Small intestine (tissue), 7 donors: ENCODE measurements at regions not wholly inside any gene's neighbourhood (a gene's known extent, or its start where the extent isn't known, plus 50 kb on each side); places are given as distances from the start of the nearest gene placed in this dataset.

Source experiments
- DNase-seq, 2 donors: peaks; one replicate each; pipeline versions ENCODE4 v3.0.0 to v3.0.0-alpha.2; 2013
- FAIRE-seq: peaks from 2 replicates; lab custom pipeline; 2012; peaks lifted over from hg19 to GRCh38; lab: Jason Lieb, UNC
- H3K27ac ChIP-seq, 3 donors: one replicate each; pipeline ENCODE4 v1.5.1; 2013; ENCODE audit warnings: low read length in 2 of 3, mild to moderate bottlenecking in 2 of 3, control low read depth in 1 of 3, inconsistent platforms in 1 of 3, low read depth in 1 of 3, moderate library complexity in 1 of 3
- H3K27me3 ChIP-seq, 3 donors: one replicate each; pipeline ENCODE4 v1.6.1; 2013; ENCODE audit warnings: low read length in 3 of 3, inconsistent platforms in 1 of 3; ENCODE audit not compliant: control insufficient read depth in 3 of 3, insufficient read depth in 3 of 3
- H3K36me3 ChIP-seq, 3 donors: one replicate each; pipeline ENCODE4 v1.6.1; 2013; ENCODE audit warnings: low read length in 3 of 3, inconsistent platforms in 1 of 3, low read depth in 1 of 3, mild to moderate bottlenecking in 1 of 3, moderate library complexity in 1 of 3; ENCODE audit not compliant: control insufficient read depth in 3 of 3, insufficient read depth in 2 of 3
- H3K4me1 ChIP-seq, 3 donors: one replicate each; pipeline ENCODE4 v1.6.1; 2013; ENCODE audit warnings: low read length in 2 of 3, inconsistent platforms in 1 of 3, low read depth in 1 of 3, mild to moderate bottlenecking in 1 of 3, moderate library complexity in 1 of 3; ENCODE audit not compliant: control insufficient read depth in 3 of 3, insufficient read depth in 2 of 3
- H3K4me3 ChIP-seq, 3 donors: one replicate each; pipeline ENCODE4 v1.5.1; 2013; ENCODE audit warnings: low read length in 3 of 3, control low read depth in 1 of 3, inconsistent platforms in 1 of 3, low read depth in 1 of 3, mild to moderate bottlenecking in 1 of 3, moderate library complexity in 1 of 3
- H3K9me3 ChIP-seq, 2 donors: one replicate each; pipeline ENCODE4 v1.6.1; 2013; ENCODE audit warnings: low read depth in 1 of 2, low read length in 1 of 2; ENCODE audit not compliant: control insufficient read depth in 2 of 2, insufficient read depth in 1 of 2
- WGBS, 3 donors: extraction: QIAGEN DNeasy Blood & Tissue Kit; methylation state at CpG; one replicate each; pipeline ENCODE4 v1.1.7; 2013; 5-methylcytosine and 5-hydroxymethylcytosine counted together
- donor health status: healthy with polysubstance abuse.
- donor health status: control.
- donor health status: control.
- donor health status: Bipolar disorder and iron deficiency.
- donor health status: healthy.

DNA sequence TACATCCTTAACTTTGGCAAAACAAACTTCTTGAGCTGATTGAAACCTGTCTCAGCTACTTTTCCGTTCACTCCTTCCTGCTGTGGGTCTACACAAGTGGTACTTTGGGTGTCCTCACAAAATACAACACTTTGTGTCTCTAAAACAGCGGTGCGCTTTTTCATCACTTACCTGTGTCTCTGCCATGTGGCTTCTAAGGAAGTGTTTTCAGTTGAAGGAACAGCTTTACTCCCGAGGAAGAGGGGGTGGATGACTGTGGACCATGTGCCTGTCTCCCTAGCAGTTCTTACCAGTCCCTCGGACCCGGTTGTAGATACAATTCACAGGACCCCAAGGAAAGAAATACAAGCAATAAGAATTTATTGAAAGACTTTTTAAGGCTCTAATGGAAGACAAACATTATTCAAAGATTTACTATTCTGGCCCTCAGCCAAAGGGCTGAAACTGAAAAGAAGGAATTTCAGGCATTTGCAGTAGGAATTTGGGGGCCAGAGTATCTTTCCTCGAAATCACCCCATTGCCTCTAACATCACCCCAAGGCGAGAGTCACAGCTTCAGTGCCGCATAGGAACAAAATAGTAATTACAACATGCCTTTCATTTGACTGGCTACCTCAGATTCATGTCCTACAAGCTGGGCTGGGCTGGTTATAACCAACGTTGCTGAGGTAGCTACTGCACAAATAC lies 246.3 kb downstream of the ACTR3B start:
- Histone ChIP-seq H3K4me3 (no peak overlapping the region), H3K36me3 (no peaks in the 10 kb centered on the region), H3K4me1 (no peaks in the 10 kb centered on the region), H3K27me3 (no peaks in the 10 kb centered on the region), H3K27ac (no peak overlapping the region), H3K9me3 (peaks cover 0 to 2% of the 10 kb centered on the region in 2 donors)
- FAIRE-seq: no peak
- WGBS, 3 donors: 59 to 68% (median 65%) methylated on average over 10 of the region's 10 CpGs
- DNase-seq: no peak

DNA sequence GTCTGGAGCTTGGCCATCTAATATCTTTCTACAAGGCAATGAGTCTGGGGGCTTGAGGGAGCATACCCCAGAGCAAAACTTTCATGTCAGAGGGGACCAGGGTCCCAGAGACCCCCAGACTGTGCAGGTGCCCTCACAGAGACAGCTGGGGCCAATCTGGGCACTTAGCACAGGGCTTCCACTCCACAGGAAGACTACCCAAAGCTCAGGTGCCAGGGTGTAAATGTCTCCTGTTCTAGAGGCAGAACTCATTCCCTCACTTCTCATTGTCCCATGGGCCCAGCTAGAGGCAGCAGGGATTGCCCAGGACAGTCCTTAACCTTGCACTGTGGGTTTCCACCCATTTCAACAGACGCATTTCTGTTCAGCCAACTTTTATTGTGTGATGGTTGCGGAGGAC lies 246.9 kb downstream of the ACTR3B start:
- no peak overlapping the region for H3K27ac ChIP-seq
- no peaks in the 10 kb centered on the region for H3K4me1 ChIP-seq
- no peaks in the 10 kb centered on the region for H3K9me3 ChIP-seq
- no peaks in the 10 kb centered on the region for H3K27me3 ChIP-seq
- DNase-seq (no peak), FAIRE-seq (no peak)
- H3K36me3 ChIP-seq: no peaks in the 10 kb centered on the region
- H3K4me3 ChIP-seq: no peak overlapping the region
- 80 to 94% (median 90%) methylated on average over 2 of the region's 2 CpGs for WGBS, 3 donors

DNA sequence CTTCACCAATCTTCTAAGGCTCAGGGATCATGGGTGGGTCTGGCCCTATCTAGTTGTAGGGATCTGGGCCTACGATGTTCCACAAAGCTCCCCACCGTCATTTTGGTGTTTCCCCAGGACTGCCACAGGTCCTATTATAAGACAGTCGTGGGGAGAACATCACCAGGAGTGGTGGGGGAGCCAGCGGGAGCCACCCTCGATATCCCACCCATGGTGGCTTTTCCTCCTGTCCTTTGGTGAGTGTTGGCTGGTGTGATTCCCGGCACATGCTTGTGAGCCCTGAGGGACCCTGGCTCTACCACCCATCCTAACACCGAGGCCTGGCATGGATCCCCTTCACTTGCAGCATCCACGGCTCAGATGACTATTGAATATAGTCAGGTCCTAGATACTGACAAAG lies 247.4 kb downstream of the ACTR3B start:
- Histone ChIP-seq H3K27me3 (no peaks in the 10 kb centered on the region), H3K9me3 (no peaks in the 10 kb centered on the region), H3K27ac (no peak overlapping the region), H3K36me3 (no peaks in the 10 kb centered on the region), H3K4me1 (no peaks in the 10 kb centered on the region), H3K4me3 (no peak overlapping the region)
- FAIRE-seq (no peak), DNase-seq (no peak)
- WGBS, 3 donors: 81 to 88% (median 82%) methylated on average over 8 of the region's 8 CpGs

DNA sequence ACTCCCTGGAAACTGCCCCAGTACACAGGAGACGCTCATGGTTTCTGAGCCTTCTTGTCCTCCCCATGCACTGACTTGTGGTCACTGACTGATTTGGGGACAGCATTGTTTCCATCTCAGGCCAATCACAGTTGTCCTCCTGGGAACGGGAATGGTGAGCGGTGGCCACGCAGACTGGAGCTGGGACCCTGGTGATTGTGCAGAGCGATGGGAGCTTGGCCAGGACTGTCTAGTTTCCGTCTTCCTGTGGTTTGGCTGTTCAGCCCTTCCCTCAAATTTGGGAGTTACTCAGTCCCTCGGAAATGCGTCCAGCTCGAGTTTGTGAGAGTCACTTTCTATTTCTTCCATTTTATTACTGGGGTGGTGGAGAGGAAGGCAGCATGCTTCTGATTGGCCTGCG lies 250.9 kb downstream of the ACTR3B start:
- H3K27ac ChIP-seq: no peak overlapping the region
- H3K9me3 ChIP-seq: no peaks in the 10 kb centered on the region
- 85 to 86% (median 85%) methylated on average over 10 of the region's 10 CpGs for WGBS, 3 donors
- H3K4me3 ChIP-seq: no peak overlapping the region
- no peaks in the 10 kb centered on the region for H3K27me3 ChIP-seq
- FAIRE-seq (no peak), DNase-seq (no peak)
- H3K4me1 ChIP-seq: no peaks in the 10 kb centered on the region
- H3K36me3 ChIP-seq: no peaks in the 10 kb centered on the region

DNA sequence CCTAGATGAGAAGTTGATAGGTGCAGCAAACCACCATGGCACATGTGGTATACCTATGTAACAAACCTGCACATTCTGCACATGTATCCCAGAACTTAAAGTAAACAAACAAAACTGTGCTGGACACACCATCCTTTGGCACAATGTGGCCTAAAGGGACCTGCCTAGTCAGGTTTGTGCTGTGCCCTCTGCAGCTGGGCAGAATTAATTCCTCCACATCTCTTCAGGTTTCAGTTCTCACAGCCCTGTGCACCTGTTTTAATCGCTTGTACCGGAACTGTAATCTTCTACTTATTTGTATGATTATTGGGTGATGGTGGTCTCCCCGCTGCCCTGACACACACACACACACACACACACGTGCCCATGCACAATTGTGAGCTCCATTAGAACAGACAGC lies 252.7 kb downstream of the ACTR3B start:
- Histone ChIP-seq H3K4me3 (no peak overlapping the region), H3K27me3 (no peaks in the 10 kb centered on the region), H3K4me1 (no peaks in the 10 kb centered on the region), H3K36me3 (no peaks in the 10 kb centered on the region), H3K27ac (no peak overlapping the region), H3K9me3 (no peaks in the 10 kb centered on the region)
- DNase-seq: no peak
- 81 to 87% (median 83%) methylated on average over 4 of the region's 4 CpGs for WGBS, 3 donors
- FAIRE-seq: no peak

DNA sequence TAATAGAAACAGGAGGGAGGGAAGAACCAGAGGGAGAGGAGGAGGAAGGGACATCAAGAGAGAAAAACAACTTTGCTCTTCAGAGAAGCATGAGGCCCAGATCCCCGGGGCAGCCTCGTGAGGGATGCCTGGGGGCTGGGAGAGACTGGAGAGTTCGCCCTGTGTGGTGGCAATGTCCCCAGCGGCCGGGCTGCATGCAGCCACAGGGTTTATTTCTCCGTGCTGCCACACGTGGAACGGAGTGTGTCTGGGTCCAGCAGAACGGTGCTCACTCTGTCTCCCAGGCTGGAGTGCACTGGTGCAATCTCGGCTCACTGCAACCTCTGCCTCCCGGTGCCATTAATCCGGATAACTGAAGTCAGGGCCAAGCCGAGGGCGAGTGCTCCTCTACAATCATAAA lies 257.7 kb downstream of the ACTR3B start:
- H3K4me3 ChIP-seq: no peak overlapping the region

DNA sequence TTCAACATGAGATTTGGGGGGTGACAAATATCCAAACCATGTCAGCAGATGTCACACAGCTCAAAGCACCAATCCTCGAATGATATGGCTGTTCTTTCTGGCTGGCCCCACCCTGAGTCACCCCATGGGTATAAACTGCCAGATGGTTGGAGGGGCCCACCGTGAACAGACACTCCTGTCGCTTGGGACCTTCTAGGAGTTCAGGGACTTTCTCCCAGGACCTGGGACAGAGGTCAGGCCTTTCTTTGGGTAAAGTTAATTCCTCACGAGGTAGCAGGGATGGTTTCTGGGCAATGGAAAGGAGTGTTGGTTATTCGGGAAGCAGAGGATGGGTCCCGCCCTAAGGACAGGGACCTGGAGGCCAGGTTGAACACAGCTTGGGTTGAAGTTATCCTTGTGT lies 262.0 kb downstream of the ACTR3B start:
- 28 to 68% (median 32%) methylated on average over 6 of the region's 6 CpGs for WGBS, 3 donors
- H3K27me3 ChIP-seq: no peaks in the 10 kb centered on the region
- no peak for FAIRE-seq

More for the DNA sequence above, 257.7 kb downstream of the ACTR3B start:
- Histone ChIP-seq H3K36me3 (no peaks in the 10 kb centered on the region), H3K27ac (no peak overlapping the region), H3K27me3 (no peaks in the 10 kb centered on the region), H3K4me1 (peaks cover 0 to 7% (median 0%) of the 10 kb centered on the region in 3 donors), H3K9me3 (no peaks in the 10 kb centered on the region)
- WGBS, 3 donors: 57 to 66% (median 64%) methylated on average over 14 of the region's 14 CpGs
- FAIRE-seq (no peak), DNase-seq (no peak)

DNA sequence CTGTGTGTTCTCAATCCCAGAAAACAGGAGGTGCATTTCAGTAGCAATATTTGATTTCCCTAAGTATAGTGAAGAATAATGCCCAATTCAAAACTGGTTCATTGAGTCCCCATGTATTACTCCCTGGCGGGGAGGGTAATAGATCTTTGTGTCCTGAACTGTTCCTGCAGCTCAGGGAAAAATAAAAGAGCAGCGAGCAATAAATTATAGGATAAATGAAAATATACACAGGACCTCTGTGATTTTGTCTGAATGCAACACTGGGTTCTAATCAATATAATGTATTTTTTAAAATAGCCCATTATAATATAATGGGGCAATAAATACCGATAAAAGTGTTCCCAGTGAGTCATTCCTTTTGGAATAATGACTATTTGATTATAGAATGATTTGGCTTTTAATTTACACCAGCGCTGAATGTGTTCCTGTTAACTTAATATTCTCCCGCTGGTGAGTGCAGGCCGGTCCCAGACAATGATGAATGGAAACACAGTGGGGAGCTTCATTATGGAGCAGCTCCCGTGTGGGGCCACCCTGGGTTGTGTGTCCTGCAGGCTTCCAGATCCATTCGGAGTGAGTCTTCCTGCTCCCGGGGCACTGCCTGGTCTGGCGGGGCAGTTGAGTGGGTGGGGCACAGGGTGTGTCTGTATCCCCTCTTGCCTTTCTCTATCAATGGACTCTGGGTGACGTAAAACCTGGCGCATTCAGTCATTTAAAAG lies 263.1 kb downstream of the ACTR3B start:
- peaks cover 0 to 11% (median 2%) of the 10 kb centered on the region in 3 donors for H3K4me1 ChIP-seq
- no peak overlapping the region for H3K4me3 ChIP-seq
- peak in 1 of 2 donors; percentile 40 for DNase-seq
- H3K27me3 ChIP-seq: no peaks in the 10 kb centered on the region
- 14 to 41% (median 19%) methylated on average over 12 of the region's 12 CpGs for WGBS, 3 donors
- no peaks in the 10 kb centered on the region for H3K9me3 ChIP-seq
- H3K36me3 ChIP-seq: no peaks in the 10 kb centered on the region
- no peak for FAIRE-seq
- peak overlapping the region in 1 of 3 donors; percentile 35 for H3K27ac ChIP-seq

More for the DNA sequence above, 262.0 kb downstream of the ACTR3B start:
- Histone ChIP-seq H3K27ac (no peak overlapping the region), H3K36me3 (no peaks in the 10 kb centered on the region), H3K4me1 (peaks cover 0 to 11% (median 2%) of the 10 kb centered on the region in 3 donors), H3K4me3 (no peak overlapping the region), H3K9me3 (no peaks in the 10 kb centered on the region)
- no peak for DNase-seq
